ENCODE measurements at regions not wholly inside any gene's neighbourhood (a gene's known extent, or its start where the extent isn't known, plus 50 kb on each side); places are given as distances from the start of the nearest gene placed in this dataset.

DNA sequence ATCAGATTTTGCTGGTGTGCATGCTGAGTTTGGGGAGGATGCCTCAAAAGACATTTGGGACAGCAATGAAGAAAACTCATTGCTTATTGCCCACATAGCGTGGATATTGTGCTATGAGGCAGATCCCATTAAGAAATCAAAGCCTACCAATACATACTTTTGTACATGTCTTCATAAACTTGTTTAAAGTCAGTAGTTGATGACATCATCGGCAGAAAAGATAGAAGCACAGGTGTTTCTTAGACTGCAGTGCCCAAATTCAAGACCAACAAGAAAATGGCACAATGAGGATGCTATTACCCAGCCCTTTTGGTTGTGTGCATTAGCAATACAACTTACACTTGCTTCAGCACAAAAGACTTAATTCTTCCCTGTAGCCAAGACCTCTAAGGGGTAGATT, 428.7 kb upstream of the RARB start:
- intact Hi-C loops (cut with DNase I; ENCODE audit: low total_unique reads), result no loop called here
- no peaks in the 10 kb centered on the region for H3K4me1 ChIP-seq
- no peak overlapping the region for H3K4me3 ChIP-seq
- no peak overlapping the region for H3K27ac ChIP-seq
- TF ChIP-seq, protein P1, sequence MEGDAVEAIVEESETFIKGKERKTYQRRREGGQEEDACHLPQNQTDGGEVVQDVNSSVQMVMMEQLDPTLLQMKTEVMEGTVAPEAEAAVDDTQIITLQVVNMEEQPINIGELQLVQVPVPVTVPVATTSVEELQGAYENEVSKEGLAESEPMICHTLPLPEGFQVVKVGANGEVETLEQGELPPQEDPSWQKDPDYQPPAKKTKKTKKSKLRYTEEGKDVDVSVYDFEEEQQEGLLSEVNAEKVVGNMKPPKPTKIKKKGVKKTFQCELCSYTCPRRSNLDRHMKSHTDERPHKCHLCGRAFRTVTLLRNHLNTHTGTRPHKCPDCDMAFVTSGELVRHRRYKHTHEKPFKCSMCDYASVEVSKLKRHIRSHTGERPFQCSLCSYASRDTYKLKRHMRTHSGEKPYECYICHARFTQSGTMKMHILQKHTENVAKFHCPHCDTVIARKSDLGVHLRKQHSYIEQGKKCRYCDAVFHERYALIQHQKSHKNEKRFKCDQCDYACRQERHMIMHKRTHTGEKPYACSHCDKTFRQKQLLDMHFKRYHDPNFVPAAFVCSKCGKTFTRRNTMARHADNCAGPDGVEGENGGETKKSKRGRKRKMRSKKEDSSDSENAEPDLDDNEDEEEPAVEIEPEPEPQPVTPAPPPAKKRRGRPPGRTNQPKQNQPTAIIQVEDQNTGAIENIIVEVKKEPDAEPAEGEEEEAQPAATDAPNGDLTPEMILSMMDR (IDR thresholded peaks at IDR 0.05), result no peak
- H3K36me3 ChIP-seq, result no peaks in the 10 kb centered on the region
- H3K27me3 ChIP-seq, result no peaks in the 10 kb centered on the region
- DNase-seq, result no peak
- H3K9me3 ChIP-seq, result no peaks in the 10 kb centered on the region

DNA sequence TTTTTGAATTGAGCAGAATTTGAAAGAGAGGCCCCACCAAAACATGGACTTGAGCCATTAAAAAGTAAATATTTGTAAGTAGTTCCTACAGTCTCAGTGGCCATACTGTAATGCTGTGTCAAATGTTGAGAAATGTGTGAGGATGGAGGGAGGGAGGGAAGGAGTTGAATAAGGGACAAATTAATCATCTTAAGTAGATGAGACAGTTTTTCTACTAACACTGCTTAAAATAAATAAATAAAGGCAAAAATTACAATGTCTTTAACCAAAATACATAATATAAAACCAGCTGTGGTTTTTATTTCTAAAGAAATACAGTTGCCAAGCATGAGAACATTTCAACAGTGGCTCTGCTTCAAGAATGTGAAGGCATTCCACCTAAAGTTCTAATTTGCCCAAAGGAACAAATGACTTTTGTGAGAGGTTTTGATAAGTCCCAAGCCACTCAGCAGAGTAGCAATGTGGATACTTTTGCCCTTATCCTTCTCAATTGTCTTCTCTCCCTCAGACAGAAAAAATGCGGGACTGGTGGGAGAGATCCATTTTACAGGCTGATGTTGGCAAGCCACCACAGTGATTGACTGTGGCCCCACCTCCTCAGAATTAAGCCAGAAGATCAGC, 427.0 kb upstream of the RARB start:
- H3K36me3 ChIP-seq, result no peaks in the 10 kb centered on the region
- TF ChIP-seq POLR2A (IDR thresholded peaks at IDR 0.05), result no peak
- TF ChIP-seq, protein P1 (IDR thresholded peaks at IDR 0.05), result no peak
- no peaks in the 10 kb centered on the region for H3K9me3 ChIP-seq
- intact Hi-C loops (cut with DNase I; ENCODE audit: low total_unique reads), result no loop called here
- DNase-seq, result no peak
- H3K4me1 ChIP-seq, result no peaks in the 10 kb centered on the region
- H3K27me3 ChIP-seq, result no peaks in the 10 kb centered on the region
- H3K27ac ChIP-seq, result no peak overlapping the region
- no peak overlapping the region for H3K4me3 ChIP-seq

DNA sequence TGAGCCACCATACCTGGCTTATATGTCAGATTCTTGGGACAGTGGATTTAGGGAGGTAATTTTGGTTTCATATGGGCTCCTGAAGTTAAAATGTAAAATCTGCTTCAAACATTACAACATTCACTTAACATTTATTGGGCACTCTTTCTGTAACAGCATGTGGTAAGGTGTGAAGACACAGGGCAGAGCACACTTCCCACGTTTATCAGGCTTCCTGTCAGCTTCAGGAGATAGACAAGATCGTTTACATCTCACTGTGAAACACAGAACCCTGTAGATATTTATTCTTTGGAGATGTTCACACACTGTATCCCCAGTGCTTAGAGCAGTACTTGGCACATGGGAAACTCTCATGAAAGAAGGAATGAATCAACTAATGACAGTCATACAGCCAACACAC, 426.0 kb upstream of the RARB start:
- Histone ChIP-seq H3K36me3 (no peaks in the 10 kb centered on the region), H3K4me1 (no peaks in the 10 kb centered on the region), H3K9me3 (no peaks in the 10 kb centered on the region), H3K27me3 (no peaks in the 10 kb centered on the region), H3K27ac (no peak overlapping the region), H3K4me3 (no peak overlapping the region)
- intact Hi-C loops (cut with DNase I; ENCODE audit: low total_unique reads), result no loop called here
- DNase-seq, result no peak
- TF ChIP-seq, protein P1 (IDR thresholded peaks at IDR 0.05), result no peak
- TF ChIP-seq POLR2A (IDR thresholded peaks at IDR 0.05), result no peak

DNA sequence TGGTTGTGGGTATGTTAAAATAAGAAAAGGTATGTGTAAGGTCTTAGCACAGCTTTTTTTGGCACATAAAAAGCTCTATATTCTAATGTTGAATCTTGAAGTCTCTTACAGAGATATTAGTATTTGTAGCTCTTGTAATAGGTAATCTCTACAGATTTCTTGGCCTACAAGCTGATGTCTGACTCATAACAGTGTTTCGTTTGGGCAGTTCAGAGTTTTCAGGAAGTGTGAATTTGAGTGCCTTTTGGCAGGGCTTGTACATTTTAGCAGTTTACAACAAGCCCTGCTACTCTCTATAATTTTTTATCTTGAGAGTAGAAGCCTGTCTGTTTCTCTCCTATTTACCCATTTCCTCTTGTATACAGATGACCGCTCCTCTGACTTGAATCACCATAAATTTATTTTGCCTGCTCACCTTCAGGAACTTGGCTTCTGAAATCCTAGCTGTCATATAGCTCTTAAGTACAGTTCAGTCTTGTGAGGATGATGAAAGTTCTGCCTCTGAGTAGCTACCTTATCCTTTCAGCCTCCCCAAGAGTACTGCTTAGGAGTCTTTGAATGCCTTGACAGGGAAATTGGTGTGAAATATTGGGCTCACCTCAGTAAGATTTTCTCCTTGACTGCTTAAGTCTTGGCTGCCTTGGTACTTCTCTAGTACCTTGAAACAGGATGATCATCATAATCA, 419.9 kb upstream of the RARB start:
- H3K27ac ChIP-seq, result peak overlapping the region in 1 of 2 donors; percentile 34
- no peaks in the 10 kb centered on the region for H3K36me3 ChIP-seq
- no peak overlapping the region for H3K4me3 ChIP-seq
- H3K9me3 ChIP-seq, result no peaks in the 10 kb centered on the region
- TF ChIP-seq POLR2A (IDR thresholded peaks at IDR 0.05), result no peak
- TF ChIP-seq, protein P1 (IDR thresholded peaks at IDR 0.05), result no peak
- no peaks in the 10 kb centered on the region for H3K4me1 ChIP-seq
- intact Hi-C loops (cut with DNase I; ENCODE audit: low total_unique reads), result no loop called here
- no peaks in the 10 kb centered on the region for H3K27me3 ChIP-seq
- DNase-seq, result peak in 1 of 2 donors; percentile 26

DNA sequence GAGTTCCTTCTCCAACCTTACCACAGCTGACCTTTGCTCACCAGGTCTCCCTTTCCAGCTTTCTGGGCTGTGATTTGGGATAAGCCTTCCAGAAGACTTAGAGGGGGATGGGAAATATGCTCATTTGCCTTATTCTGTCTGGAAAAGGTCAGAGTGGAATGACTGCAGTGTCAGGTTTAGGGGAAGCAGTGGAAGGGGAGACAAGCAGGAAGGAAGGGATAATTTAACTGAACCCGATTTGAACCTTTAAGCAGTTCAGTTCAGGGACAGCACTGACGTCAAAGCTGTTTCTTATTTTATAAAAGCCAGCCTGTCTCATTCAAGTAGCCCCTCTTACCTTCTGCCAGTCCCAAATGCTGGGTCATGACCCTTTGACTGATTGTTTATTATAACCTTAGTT, 418.4 kb upstream of the RARB start:
- Histone ChIP-seq H3K27me3 (no peaks in the 10 kb centered on the region), H3K27ac (no peak overlapping the region), H3K36me3 (no peaks in the 10 kb centered on the region), H3K4me3 (no peak overlapping the region), H3K9me3 (no peaks in the 10 kb centered on the region), H3K4me1 (no peaks in the 10 kb centered on the region)
- intact Hi-C loops (cut with DNase I; ENCODE audit: low total_unique reads), result no loop called here
- TF ChIP-seq POLR2A (IDR thresholded peaks at IDR 0.05), result no peak
- TF ChIP-seq, protein P1 (IDR thresholded peaks at IDR 0.05), result no peak
- DNase-seq, result no peak
